ENCODE measurements at regions not wholly inside any gene's neighbourhood (a gene's known extent, or its start where the extent isn't known, plus 50 kb on each side); places are given as distances from the start of the nearest gene placed in this dataset.

DNA sequence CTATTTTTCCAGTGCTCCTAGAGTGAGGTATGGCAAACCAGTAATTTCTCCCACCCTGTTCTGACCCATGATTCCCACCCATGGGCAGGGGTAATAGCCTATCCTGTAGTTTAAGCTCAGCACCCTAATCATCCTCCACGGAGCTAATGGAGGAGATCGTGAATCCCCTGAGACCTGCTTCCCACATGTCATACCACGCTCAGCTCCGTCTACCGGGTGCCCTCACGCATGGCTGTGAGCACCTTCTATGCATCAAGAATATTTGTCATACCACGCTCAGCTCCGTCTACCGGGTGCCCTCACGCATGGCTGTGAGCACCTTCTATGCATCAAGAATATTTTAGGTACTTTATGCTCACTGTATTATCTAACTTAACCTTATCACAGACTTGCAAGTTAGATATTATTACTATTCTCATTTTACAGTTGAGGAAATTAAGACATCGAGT is 104.7 kb upstream of the PFN2 start:
- peaks cover 5% of the 10 kb centered on the region for H3K27me3 Mint-ChIP-seq (ENCODE audit: low read depth)
- H3K27ac Mint-ChIP-seq = no peak overlapping the region
- no peaks in the 10 kb centered on the region for H3K36me3 Mint-ChIP-seq (ENCODE audit: low read depth)
- CTCF ChIA-PET = no interaction called here
- intact Hi-C loops (cut with micrococcal nuclease) = no loop called here
- DNase-seq = no peak
- no peaks in the 10 kb centered on the region for H3K9me3 Mint-ChIP-seq
- no peaks in the 10 kb centered on the region for H3K4me1 Mint-ChIP-seq (ENCODE audit: low read depth)
- no peak overlapping the region for H3K4me3 Mint-ChIP-seq

DNA sequence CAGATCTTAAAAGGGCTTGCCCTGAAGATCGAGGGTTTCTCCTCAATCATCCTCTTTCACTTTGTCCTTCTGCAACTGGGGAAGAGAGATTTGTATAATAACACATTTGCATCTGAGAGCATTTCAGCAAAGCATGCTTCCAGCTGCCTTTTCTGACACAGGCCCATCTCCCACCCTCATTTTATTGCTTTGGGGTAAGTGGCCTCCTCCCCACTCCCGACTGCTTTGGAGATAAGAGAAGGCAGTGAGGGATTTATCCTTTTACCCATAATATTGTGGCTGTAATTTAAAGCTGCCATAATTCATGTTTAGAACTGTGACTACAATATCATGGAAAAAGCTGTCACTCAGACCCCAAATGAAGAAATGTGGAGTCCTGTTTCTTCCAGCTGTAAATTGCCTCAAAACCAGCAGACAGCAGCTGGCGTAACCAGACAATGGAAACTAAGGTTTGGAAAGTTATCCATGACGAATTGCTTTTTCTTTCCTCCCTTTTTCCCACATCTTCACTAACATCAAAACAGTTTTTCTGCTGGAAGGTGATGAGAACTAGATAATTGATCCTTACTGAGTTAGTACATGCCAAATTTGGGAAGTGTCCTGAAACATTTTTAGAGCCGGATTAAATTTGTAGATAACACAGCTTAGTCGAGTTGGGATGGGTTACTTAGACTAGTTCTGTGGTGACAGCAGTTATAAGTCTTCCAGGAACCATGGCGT is 104.2 kb upstream of the PFN2 start:
- Mint-ChIP-seq H3K4me3 (no peak overlapping the region), H3K4me1 (ENCODE audit: low read depth) (no peaks in the 10 kb centered on the region), H3K27me3 (ENCODE audit: low read depth) (peaks cover 5% of the 10 kb centered on the region)

DNA sequence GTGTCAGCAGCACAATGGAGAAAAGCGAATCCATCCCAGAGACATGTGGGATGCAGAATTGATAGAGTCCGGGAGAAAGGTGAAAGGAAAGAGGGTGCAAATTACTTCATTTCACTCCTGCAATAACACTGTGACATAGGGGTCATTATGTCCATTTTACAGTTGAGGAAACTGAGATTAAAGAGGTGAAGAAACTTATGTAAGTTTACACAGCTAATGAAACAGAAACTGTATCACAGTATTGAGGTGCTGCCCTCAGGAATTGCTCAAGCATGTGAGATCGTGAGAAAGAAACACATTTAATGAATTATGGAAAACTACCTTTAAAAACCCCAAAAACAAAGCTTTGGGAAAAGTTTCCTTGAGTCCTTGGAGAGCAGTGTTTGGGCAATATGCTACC is 103.6 kb upstream of the PFN2 start:
- Mint-ChIP-seq H3K36me3 (ENCODE audit: low read depth) (no peaks in the 10 kb centered on the region), H3K4me1 (ENCODE audit: low read depth) (no peaks in the 10 kb centered on the region), H3K4me3 (no peak overlapping the region), H3K27ac (no peak overlapping the region), H3K27me3 (ENCODE audit: low read depth) (peaks cover 8% of the 10 kb centered on the region), H3K9me3 (no peaks in the 10 kb centered on the region)
- no peak for DNase-seq
- CTCF ChIA-PET = no interaction called here
- intact Hi-C loops (cut with micrococcal nuclease) = no loop called here

More for the DNA sequence above, 104.2 kb upstream of the PFN2 start:
- Mint-ChIP-seq H3K36me3 (ENCODE audit: low read depth) (no peaks in the 10 kb centered on the region), H3K9me3 (no peaks in the 10 kb centered on the region), H3K27ac (no peak overlapping the region)
- CTCF ChIA-PET = no interaction called here
- intact Hi-C loops (cut with micrococcal nuclease) = no loop called here
- no peak for DNase-seq

DNA sequence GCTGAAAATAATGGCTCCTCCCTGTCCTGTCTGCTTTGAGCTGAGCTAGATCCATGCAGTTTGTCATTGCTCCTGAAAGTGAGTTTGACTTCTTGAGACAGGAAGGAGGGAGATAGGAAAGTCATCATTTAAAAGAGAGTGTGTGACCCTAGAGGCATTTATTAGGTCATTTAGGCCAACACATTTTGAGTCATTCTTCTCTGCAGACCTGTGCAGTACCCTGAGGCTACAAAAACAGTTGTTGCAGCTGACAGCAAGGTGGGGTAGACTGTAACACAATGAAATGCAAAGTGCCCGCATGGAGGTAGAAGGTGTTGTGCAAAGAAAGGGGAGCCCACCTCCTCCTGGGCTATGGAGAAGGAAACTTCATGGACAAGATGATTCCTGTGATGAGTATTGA is 102.8 kb upstream of the PFN2 start:
- Mint-ChIP-seq H3K9me3 (no peaks in the 10 kb centered on the region), H3K4me3 (no peak overlapping the region), H3K36me3 (ENCODE audit: low read depth) (no peaks in the 10 kb centered on the region), H3K4me1 (ENCODE audit: low read depth) (no peaks in the 10 kb centered on the region), H3K27ac (no peak overlapping the region), H3K27me3 (ENCODE audit: low read depth) (peaks cover 10% of the 10 kb centered on the region)
- CTCF ChIA-PET = no interaction called here
- DNase-seq = no peak
- intact Hi-C loops (cut with micrococcal nuclease) = no loop called here

DNA sequence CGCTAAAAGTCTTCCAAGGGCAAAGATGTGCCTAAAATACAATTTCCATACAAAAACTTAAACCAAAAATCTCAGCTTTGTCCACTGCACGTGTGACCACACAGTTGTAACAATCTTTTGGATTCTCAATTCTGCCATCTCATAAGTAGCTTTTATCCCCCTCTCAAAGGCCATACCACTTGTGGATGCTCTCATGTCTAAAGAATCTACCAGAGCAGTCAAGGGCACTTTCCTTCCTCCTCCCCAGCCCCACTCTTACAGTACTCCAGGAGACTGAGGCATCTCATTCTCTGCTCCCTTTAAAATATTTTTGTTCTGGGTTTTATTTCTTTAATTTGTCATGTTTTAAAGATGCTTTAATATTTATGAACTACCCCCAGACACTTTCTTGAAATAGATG is 102.3 kb upstream of the PFN2 start:
- Mint-ChIP-seq H3K27ac (no peak overlapping the region), H3K9me3 (no peaks in the 10 kb centered on the region), H3K4me3 (no peak overlapping the region), H3K27me3 (ENCODE audit: low read depth) (peaks cover 11% of the 10 kb centered on the region), H3K4me1 (ENCODE audit: low read depth) (no peaks in the 10 kb centered on the region), H3K36me3 (ENCODE audit: low read depth) (no peaks in the 10 kb centered on the region)
- CTCF ChIA-PET = no interaction called here
- DNase-seq = no peak
- intact Hi-C loops (cut with micrococcal nuclease) = no loop called here

DNA sequence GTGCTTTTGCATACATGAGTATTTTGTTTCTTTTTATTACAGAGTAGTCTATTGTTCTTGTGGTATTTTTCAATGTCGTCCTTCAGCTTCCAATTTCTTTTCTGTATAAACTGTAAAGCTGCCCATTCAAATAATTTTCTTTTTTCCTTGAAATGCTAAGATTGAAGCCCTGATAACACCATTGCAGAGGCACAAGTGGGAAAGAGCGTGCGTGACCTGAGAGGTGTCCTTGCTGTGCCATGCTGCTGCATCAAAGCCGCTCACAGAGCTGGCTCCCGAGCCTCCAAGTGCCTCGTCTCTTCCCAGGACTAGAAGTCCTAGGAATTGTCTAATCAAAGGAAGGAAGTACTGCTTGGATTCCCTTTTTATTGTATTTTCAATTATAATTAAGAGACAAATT is 101.9 kb upstream of the PFN2 start:
- no peak for DNase-seq
- CTCF ChIA-PET = no interaction called here
- H3K36me3 Mint-ChIP-seq (ENCODE audit: low read depth) = no peaks in the 10 kb centered on the region
- no peaks in the 10 kb centered on the region for H3K4me1 Mint-ChIP-seq (ENCODE audit: low read depth)
- no peak overlapping the region for H3K27ac Mint-ChIP-seq
- intact Hi-C loops (cut with micrococcal nuclease) = no loop called here
- peaks cover 13% of the 10 kb centered on the region for H3K27me3 Mint-ChIP-seq (ENCODE audit: low read depth)
- no peaks in the 10 kb centered on the region for H3K9me3 Mint-ChIP-seq
- no peak overlapping the region for H3K4me3 Mint-ChIP-seq

DNA sequence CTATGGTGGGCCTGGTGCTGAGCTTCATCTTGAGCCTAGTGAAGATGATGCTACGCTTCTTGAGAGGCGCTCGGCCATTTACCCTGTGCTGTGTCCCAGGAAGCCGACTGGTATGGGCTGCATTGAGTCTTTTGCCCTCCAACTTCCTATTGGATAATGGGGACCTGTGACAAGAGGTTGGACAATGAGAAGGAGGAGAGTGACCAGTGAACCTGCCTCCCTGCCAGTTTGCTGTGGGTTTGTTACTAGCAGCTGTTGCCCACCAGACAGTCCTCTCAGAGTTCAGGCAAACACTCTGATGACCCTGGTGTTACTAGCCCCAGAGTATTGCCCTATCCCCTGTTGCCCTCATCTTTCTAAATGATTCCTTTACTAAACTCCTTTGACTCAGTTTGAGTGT is 99.6 kb upstream of the PFN2 start:
- H3K27me3 Mint-ChIP-seq (ENCODE audit: low read depth) = peaks cover 23% of the 10 kb centered on the region
- H3K4me3 Mint-ChIP-seq = no peak overlapping the region
- H3K36me3 Mint-ChIP-seq (ENCODE audit: low read depth) = no peaks in the 10 kb centered on the region
- no peaks in the 10 kb centered on the region for H3K9me3 Mint-ChIP-seq
- intact Hi-C loops (cut with micrococcal nuclease) = no loop called here
- no peak overlapping the region for H3K27ac Mint-ChIP-seq
- no peak for DNase-seq
- no peaks in the 10 kb centered on the region for H3K4me1 Mint-ChIP-seq (ENCODE audit: low read depth)
- CTCF ChIA-PET = no interaction called here

DNA sequence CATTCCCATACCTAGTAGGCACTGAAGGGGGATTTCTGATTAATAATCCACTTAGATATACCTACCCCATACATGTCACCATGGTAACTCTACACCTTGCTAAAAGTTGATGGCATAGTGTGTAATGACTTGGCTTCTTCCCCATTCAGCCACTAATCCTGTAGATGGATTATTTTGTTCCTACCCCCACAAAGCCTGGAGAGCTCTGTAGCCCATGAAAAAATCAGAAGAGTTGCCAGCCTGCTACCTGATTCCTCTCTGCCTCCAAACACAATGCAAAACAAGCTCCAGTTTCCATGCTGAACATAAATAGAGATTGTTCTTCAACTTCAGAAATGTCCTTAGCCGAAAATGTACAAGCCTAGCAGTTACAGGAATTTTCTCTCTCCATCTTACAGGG is 98.9 kb upstream of the PFN2 start:
- H3K27ac Mint-ChIP-seq = no peak overlapping the region
- no peak for DNase-seq
- H3K9me3 Mint-ChIP-seq = no peaks in the 10 kb centered on the region
- peaks cover 23% of the 10 kb centered on the region for H3K27me3 Mint-ChIP-seq (ENCODE audit: low read depth)
- no peaks in the 10 kb centered on the region for H3K36me3 Mint-ChIP-seq (ENCODE audit: low read depth)
- intact Hi-C loops (cut with micrococcal nuclease) = no loop called here
- CTCF ChIA-PET = no interaction called here
- no peak overlapping the region for H3K4me3 Mint-ChIP-seq
- no peaks in the 10 kb centered on the region for H3K4me1 Mint-ChIP-seq (ENCODE audit: low read depth)

DNA sequence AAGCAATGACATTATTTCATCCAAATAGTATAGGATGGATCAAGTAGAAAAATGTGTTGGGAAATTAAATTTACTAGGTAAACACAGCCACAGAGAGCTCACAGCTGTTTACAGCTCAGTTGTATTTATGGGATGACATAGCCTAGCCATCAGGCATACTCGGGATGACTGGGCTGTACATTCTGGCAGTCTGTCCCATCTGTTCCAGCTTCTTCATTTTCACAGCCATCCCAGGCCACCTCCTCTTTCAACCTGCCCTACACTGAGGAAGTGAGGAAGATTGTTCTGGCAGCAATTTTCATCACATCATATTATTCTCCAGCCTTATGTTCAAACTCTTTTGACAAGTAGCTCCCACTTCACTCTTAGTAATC is 98.4 kb upstream of the PFN2 start:
- CTCF ChIA-PET = interaction anchor here (1.5 kb wide), 1 partner anchor 115 kb away, joined by 3 read pairs; no protein-coding TSS in a partner anchor
- Mint-ChIP-seq H3K4me1 (ENCODE audit: low read depth) (no peaks in the 10 kb centered on the region), H3K9me3 (no peaks in the 10 kb centered on the region), H3K36me3 (ENCODE audit: low read depth) (no peaks in the 10 kb centered on the region), H3K27me3 (ENCODE audit: low read depth) (peaks cover 22% of the 10 kb centered on the region), H3K27ac (no peak overlapping the region), H3K4me3 (no peak overlapping the region)
- no peak for DNase-seq
- intact Hi-C loops (cut with micrococcal nuclease) = no loop called here

DNA sequence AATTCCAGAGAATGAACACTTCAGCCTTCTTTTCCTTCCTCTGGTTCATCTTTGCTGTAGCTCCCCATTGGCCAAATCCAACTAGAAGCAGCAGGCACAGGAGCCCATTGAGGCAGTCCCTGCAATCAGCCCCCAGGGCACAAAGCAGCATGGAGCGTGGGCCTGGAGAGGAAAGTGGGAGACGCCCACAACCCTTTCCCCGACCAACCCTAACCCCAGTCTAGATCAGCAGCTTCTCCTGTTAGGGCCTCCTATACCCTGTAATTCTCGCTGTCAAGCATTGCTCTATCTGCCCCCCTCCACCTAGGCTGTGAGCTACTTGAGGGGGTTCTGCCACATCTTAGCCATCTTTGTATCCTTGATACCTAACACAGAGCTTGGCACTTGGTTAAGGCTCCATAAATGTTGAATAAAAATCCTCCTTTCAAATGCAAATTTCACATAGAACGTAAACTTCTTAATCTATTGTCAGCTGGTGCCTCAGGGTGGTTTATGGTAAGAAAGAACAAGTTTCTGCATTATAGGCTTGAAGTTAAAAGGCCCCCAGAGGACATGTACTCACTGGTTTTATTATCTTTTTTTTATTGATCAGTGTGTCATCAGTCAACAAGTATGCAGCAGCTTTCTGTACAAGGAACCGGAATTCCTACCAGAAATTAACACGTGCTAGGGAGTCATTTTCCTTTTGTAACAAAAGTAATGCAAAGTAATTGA is 97.9 kb upstream of the PFN2 start:
- no peaks in the 10 kb centered on the region for H3K9me3 Mint-ChIP-seq
- H3K27ac Mint-ChIP-seq = no peak overlapping the region
- peaks cover 19% of the 10 kb centered on the region for H3K27me3 Mint-ChIP-seq (ENCODE audit: low read depth)
- H3K4me3 Mint-ChIP-seq = no peak overlapping the region
- CTCF ChIA-PET = interaction anchor here (1.5 kb wide), 1 partner anchor 116 kb away, joined by 3 read pairs; no protein-coding TSS in a partner anchor
- intact Hi-C loops (cut with micrococcal nuclease) = no loop called here
- no peaks in the 10 kb centered on the region for H3K36me3 Mint-ChIP-seq (ENCODE audit: low read depth)
- no peaks in the 10 kb centered on the region for H3K4me1 Mint-ChIP-seq (ENCODE audit: low read depth)
- DNase-seq = no peak

DNA sequence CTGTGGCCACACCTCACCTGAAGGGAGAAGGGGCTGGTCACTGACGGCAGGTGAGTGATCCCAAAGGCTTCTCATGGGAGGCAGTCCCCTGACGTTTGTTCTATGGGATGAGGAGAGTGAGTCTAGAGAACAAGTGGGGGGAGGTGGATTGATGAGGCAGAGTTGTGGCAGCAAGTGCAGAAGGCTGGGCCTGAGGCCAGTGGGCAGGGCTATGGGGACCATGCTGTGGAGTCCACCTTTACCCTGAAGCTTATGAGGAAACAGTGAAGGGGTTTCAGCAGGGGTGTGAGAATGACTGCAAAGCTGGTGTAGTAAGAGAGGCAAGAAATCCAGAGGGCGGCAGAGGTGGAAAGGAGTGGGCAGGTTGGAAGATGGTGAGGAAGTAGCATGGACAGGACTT is 96.9 kb upstream of the PFN2 start:
- peaks cover 19% of the 10 kb centered on the region for H3K27me3 Mint-ChIP-seq (ENCODE audit: low read depth)
- intact Hi-C loops (cut with micrococcal nuclease) = no loop called here
- H3K27ac Mint-ChIP-seq = no peak overlapping the region
- DNase-seq = no peak
- no peaks in the 10 kb centered on the region for H3K9me3 Mint-ChIP-seq
- no peak overlapping the region for H3K4me3 Mint-ChIP-seq
- CTCF ChIA-PET = interaction anchor here (1.5 kb wide), 1 partner anchor 117 kb away, joined by 3 read pairs; no protein-coding TSS in a partner anchor
- no peaks in the 10 kb centered on the region for H3K36me3 Mint-ChIP-seq (ENCODE audit: low read depth)
- H3K4me1 Mint-ChIP-seq (ENCODE audit: low read depth) = no peaks in the 10 kb centered on the region

DNA sequence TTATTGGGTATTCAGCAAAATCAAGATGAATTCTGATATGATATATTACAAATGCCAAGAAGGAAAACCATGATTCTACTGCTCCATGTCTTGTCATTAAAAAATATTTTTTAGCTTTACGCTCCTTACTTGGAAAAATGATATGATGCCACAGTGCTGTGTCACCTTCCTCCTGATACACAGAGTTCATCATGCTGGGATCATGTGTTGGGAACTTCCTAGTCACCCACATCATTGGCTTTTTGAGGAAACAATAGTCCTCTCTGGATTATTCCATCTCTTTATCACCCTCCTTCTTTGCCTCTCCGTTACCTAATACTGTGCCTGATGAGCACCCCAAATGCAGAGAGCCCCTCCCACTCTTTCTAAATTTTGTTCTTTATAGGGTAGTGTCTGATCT is 94.3 kb upstream of the PFN2 start:
- H3K9me3 Mint-ChIP-seq = no peaks in the 10 kb centered on the region
- peaks cover 19% of the 10 kb centered on the region for H3K27me3 Mint-ChIP-seq (ENCODE audit: low read depth)
- H3K4me3 Mint-ChIP-seq = no peak overlapping the region
- intact Hi-C loops (cut with micrococcal nuclease) = no loop called here
- CTCF ChIA-PET = interaction anchor here (1.3 kb wide), 1 partner anchor 119 kb away, joined by 4 read pairs; no protein-coding TSS in a partner anchor
- no peaks in the 10 kb centered on the region for H3K4me1 Mint-ChIP-seq (ENCODE audit: low read depth)
- DNase-seq = no peak
- H3K36me3 Mint-ChIP-seq (ENCODE audit: low read depth) = no peaks in the 10 kb centered on the region
- no peak overlapping the region for H3K27ac Mint-ChIP-seq

DNA sequence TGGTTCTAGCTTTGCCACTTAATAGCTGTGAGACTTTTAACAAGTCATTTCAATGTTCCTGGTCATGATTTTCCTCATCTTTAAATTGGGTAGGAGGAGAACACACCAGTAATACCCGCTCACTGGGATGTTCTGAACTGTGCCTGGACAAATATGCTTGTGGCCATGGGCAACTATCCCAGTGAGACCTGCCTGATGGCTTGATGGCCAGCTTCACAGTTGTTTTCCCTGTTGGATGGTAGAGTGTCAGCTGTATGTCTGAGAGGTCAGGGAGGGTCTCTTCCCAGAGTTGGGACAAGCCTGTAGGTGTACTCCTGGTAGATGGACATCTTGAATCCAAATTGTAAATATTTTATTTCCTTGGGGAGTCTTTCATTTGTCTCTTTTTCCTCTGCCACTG is 92.5 kb upstream of the PFN2 start:
- Mint-ChIP-seq H3K4me3 (no peak overlapping the region), H3K9me3 (no peaks in the 10 kb centered on the region), H3K36me3 (ENCODE audit: low read depth) (no peaks in the 10 kb centered on the region), H3K27me3 (ENCODE audit: low read depth) (peaks cover 12% of the 10 kb centered on the region), H3K27ac (no peak overlapping the region), H3K4me1 (ENCODE audit: low read depth) (no peaks in the 10 kb centered on the region)
- no peak for DNase-seq
- CTCF ChIA-PET = interaction anchor here (0.5 to 0.7 kb wide), 3 partner anchors 50 to 479 kb away, joined by 3 to 5 read pairs (median 3); no protein-coding TSS in a partner anchor
- intact Hi-C loops (cut with micrococcal nuclease) = no loop called here

Measured in activated naive CD4-positive, alpha-beta T cell treated with anti-CD3 and anti-CD28 coated beads for 36 hours (primary cell).